NCI-H2196 treated with DMSO at 0.1 percent for 48 hours (cell line): ENCODE measurements at regions not wholly inside any gene's neighbourhood (a gene's known extent, or its start where the extent isn't known, plus 50 kb on each side); places are given as distances from the start of the nearest gene placed in this dataset.
"Not testable (repeated sequence)": the region's sequence is repeated elsewhere in the genome, so short reads cannot be mapped to it uniquely, and the experiment has no call there.

Experiments used
- DNase-seq: peaks from one replicate; lab custom pipeline; 2025; ENCODE audit not compliant: unreplicated experiment; lab: John Stamatoyannopoulos, UW

DNA sequence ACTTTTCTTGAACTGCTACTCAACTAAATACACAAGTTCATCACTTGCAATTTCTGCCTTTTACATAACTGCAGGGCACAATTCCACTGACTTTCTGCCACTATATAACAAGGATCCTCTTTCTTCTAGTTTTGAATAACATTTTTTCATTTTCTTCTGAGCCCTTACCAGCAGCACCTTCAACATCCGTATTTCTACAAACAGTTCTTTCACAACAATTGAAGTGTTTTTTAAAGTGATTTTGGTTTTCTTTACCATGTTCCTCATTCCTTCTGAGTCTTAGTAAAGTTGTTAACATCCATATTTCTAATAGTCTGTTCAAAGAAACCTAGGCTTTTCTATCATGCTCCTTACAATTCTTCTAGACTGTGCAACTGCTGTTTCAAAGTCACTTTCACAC is 127.2 kb upstream of the PITX1 start:
- no peak for DNase-seq

DNA sequence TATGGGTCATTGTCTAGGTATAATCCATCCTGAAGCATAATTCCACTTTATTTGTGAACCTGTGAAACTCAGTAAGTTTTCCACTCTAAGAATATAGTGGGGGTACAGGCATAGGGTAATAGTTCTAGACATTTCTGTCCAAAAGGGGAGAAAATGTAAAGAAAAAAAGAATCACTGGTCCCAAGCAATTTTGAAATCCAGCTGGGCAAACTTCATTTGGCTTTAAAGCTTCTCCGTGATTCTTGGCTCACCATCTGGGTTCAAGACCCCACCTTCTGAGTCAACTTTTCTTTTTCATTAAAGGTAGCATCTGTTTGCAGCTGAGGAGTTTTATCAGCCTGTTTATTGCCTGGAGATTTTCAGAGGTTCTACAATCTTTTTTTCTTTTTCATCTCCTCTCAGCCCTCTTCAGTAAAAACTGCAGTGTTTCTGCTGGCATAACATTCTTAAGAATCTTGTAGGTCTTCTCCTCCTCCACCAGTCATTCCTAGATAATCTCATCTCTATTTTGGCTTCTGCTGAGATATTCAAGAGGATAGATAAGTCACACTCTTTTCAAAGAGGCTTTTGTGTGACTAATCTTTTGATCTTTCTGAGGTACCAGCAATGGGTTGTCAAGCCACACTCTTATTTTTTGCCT is 126.1 kb upstream of the PITX1 start:
- DNase-seq: no peak

DNA sequence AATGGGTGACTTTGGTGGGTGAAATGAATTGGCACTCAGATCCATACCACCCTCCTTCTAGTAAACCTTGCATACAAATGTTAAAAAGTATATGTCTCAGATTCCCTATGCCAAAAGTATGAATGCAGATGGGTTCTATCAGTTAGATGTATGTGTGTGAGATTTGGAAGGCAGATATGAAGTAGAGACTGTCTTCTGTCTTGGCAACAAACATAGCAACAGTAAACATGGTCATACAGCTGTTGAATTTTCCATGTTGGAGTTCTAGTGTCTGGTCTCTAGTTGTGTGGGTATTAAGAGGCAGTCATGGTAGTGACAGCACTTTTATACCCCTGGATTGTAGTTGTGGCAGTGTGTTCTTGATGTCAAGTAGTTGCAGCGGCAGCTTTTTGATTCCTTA is 125.6 kb upstream of the PITX1 start:
- no peak for DNase-seq

DNA sequence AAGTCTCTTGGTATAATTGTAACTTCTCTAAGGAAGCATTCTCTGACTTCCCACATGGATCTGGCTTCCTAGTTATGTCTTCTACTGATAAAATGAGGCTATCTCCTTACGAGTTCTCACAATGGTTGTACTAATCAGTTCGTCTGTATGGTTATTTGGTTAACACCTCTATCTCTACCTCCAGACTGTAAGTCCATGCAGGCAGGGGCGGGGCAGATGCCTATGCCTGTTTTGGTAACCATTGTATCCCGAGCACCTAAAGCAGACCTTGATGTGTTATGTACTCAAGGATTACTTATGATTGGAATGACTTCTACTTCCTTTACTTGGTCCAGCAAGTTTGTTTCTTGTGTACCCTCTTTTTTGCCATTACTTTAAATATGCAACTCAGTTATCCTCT is 125.0 kb upstream of the PITX1 start:
- no peak for DNase-seq

DNA sequence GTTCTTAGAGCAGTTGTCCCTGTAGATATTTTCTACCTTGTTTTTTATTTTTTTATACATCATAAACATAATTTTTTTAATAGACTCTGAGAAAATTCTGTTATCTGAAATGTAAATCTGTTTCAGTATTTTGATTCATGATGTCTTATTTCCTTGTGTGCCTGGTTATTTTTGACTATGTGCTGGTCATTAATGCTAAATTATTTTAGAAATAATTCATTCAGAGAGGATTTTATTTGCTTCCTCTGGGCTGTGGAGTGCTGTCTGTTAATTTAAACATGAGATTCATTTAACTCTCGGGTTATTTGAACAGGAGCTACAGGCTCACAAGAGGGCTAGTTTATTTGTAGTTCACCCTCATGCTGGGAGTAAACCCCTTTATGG is 124.3 kb upstream of the PITX1 start:
- DNase-seq: no peak

DNA sequence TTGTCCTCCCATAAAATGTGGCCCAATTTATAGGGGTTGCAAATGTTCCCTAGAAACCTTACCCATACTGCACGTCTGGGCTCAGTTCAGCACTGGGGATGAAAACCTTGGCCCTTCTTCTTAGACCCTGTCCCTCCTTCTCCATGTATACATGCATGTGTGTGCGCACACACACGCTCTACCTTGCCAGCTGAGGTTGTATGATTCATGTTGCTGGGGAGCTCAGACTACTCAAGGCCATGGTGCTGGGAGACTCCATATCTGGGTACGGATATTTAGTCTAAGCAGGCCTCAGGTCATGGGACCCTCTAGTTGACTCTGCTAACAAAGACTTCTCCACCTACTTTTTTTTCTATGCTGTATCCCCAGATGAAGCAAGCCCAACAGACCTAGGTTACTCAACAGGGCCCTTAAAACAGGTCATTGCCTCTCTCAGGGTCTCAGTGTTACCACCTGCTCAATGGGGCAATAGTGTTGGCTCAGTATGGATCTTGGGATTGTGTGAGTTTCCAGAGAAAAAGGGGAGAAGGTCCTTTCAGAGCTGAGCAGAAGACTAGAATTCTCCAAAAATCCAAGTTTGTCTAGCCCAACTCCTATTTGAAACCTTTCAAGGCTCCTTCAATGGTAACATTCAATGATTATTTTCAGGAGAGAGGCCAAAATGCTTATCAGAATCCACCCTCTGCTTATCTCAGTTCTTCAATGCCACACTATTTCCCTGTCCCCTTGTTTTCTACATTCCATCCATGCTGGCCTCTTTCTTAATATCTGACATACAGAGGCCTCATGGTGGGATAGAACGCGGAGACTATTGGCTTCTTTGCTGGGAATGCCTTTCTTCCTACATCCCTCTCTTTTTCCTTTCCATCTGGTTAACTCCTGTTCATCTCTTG is 123.6 kb upstream of the PITX1 start:
- no peak for DNase-seq

DNA sequence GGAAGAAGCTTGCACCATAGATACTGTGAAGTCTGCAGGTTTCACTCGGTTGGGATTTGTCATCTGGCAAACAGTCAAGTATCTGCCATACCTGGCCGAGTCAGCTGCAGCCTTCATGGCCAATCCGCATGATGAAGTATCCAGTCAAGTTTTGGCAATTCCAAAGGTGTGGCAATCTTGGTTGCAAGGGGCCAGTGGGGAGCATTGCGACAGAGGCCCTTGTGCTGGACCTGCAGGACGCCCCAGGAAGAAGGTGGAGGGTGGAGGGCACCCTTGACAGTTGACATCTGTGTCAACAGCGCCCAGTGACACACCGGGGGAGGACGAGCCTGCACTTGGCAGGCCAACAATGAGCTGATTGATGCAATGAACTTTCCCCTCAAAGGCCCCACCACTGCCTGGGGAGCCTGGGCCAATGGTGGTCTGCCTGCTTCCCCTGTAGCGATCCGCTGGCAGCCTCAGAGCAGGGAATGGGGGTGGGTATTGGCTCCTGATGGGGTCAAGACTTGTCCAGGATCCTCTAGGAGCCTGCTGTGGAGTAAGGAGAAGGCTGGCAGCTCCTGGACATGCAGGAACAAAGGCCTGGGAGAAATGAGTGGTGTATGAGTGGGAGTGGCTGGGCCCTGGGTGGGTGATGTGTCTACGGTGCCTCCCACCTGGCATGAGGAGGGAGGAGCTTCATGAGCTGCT is 122.8 kb upstream of the PITX1 start:
- no peak for DNase-seq

DNA sequence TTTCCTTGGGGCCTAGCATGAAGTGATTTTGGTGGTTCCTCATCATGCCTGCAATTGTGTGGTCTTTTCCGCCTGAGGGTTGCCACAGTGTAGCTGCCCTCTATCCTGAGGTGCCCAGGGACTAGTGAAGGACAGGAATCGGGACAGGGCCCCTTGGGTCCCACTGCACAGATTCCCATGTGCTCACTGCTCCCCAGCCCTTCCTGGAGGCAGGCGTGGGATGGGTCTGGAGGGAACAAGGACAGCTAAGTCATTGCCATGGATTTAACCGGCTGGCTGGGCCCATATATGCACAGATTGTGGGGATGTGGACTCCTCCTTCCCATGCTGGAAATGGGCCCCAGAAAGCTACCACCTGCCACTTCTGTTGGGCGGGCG is 122.3 kb upstream of the PITX1 start:
- DNase-seq: no peak

DNA sequence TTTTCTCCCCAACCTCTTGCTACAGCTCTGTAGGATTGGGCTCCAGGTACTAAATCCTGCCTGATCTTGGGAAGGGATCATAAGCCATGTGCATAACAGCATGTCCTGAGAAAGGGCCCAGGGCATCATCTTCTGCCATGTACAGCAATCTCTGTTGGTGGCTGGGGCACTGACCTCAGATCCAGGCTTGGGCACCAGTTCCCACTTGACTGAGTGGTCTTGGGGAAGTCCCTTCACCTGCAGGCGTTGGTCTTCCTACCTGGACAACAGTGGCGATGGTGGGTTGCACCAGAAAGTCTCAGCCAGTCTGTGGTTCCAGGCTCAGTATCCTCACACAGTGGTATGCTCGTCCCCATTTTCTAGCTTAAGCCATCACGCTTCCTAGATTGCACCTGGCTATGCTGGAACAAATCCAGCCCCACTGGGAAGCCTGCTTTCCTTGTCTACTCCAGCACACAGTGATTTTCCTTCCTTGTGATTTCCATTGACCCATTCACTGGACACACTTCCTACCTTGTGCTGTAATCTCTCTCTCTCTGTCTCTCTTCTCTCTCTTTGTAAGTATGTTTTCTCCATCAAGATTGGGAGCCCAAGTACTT is 121.7 kb upstream of the PITX1 start:
- no peak for DNase-seq

DNA sequence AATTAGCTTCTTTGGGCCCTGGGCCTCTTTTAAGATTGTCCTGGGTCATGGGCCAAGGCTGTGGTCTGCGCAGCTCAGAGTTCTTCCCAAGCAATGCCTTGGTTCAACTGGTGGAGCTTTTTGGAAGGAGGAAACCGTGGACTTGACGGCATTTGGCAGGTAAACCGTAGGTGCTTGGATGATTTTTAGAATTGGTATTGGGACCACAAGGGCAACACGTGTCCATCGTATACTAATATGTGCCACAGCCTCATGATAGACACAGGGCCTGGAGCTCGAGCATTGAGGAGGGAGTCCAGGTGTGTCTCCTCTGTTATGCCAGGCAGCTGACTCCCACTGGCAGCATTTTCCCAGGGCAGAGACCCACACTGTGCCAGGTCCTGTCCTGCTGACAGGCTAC is 120.9 kb upstream of the PITX1 start:
- no peak for DNase-seq

DNA sequence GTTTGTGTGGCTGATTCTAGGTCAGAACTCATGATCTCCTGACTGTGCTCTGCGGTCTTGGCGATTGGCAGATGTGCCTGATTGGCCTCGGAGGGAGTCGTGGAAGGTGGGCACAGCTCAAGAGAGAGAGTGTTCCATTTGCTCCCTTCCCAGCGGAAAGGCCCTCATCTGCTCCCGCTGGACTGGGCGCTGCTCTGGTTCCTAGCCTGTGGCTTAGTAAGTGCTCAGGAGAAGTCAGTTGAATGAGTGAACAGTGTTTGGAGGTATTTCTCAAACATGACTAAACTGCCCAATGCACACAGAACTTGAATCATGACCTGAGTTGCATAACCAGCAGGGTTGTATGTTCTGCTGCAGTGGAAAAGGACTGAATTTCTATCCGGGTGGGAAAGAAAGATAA is 120.2 kb upstream of the PITX1 start:
- no peak for DNase-seq

DNA sequence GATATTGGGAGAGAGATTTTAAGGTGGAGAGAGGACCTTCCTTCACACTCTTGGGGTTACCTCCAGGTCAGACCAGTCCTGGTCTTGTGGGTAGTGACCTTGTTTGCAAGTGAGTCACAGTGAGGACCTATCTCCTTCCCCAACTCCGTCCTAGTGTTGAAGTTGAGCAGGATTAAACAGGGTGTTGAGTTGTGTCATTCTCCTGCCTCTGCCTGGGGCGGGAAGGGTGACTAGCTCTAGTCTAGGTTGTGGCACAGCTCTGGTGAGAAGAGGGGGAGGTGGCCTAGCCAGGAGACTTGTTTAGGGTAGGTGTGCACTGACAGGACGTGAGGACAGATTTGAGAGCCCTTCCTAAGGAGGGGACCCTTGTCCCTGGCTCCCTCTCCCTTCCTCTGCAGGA is 119.6 kb upstream of the PITX1 start:
- no peak for DNase-seq

DNA sequence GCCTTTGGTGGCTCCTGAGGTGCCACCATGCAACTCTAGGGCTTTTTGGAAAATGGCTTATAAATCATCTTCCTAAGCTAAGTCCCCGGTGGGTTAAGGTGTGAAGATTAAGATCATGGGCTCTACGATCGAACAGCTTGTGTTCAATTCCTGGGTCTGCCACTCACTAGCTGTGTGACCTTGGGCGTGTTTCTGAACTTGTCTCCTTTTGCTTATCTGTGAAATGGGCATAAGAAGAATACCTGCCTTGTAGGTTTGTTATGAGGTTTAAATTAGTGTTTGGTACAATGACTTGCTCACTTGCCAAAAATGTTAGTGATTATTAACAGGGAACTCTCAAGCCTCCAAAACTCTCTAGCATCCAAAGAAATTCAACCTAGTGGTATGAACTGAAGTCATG is 119.2 kb upstream of the PITX1 start:
- DNase-seq: no peak

DNA sequence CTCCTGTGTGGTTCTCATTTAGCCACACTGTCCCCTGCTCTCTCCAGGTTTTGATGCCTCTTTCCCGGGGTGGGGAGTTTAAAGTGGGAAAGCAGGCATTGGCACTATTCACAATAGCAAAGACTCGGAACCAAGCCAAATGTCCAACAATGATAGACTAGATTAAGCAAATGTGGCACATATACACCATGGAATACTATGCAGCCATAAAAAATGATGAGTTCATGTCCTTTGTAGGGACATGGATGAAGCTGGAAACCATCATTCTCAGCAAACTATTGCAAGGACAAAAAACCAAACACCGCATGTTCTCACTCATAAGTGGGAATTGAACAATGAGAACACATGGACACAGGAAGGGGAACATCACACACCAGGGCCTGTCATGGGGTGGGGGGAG is 117.6 kb upstream of the PITX1 start:
- not testable (repeated sequence) for DNase-seq

DNA sequence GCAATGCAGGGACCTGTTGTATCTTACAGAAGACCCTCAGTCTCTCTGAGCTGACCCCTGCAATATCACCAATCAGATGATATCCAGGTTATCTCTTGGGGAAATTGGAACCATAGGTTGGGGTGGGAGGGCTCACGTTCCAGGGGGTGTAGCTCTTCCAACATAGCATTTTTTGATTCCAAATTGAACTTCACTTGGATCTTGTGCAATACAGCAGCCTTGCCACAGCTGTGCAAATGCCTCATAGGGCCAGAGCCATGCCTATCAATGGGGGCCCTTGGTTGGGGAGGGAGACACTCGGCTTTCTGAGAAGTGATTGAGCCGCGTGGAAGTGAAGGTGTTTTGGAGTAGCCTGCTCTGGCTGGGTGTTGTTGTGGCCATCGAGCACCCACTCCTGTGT is 117.2 kb upstream of the PITX1 start:
- no peak for DNase-seq

DNA sequence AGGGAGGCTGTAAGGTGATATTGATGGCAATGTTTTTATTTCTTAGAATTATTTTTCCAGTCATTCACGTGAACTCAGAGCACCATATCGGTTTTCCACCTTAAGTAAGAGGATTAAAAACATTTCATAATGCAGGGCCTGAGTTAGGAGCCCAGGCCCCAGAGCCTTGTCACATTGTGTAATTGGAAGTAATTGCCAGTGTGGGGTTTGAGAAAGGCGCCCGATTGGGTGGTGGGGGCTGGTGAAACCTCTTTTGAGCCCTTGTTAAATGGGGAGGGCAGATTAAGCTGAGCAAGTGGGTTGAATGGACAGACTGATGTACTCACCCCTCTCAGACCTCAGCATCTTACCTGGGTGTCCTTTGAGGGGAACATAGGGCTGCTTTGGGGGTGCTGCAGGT is 116.7 kb upstream of the PITX1 start:
- DNase-seq: no peak

DNA sequence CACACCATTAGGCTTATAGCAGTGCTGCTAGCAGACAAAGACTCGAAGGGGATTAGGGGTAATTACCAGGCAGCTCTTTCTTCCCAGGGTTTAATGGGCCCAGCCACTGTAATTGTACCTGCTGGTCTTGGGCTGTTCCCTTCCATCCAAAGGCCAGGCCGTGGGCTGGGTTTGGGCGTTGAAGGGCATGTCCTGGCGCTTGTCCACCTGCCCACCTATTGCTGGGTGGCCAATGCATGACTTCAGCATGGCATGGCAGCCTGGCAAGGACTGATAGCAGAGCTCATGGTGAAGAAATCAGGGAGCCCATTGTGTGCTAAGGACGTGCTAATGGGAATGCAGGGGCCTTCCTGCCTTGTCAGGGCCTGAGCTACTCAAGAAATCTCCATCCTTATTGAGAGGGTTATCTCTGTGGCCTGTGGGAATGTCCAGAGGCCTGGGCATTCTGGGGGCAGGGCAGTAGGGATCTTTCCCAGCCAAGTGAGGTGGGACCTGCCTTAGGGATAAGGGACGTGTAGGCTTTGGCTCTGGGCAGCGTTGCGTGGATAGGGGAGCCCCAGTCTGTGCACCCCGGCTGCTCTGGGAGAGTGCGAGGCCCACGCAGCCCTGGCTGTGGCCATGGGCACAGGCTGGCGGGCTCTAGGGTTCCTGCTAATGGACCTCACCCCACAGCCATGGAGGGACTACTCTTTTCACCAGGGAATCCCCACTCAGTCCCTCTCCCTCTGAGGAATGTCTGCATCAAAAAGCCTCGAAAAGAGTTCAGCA is 116.1 kb upstream of the PITX1 start:
- DNase-seq: no peak

DNA sequence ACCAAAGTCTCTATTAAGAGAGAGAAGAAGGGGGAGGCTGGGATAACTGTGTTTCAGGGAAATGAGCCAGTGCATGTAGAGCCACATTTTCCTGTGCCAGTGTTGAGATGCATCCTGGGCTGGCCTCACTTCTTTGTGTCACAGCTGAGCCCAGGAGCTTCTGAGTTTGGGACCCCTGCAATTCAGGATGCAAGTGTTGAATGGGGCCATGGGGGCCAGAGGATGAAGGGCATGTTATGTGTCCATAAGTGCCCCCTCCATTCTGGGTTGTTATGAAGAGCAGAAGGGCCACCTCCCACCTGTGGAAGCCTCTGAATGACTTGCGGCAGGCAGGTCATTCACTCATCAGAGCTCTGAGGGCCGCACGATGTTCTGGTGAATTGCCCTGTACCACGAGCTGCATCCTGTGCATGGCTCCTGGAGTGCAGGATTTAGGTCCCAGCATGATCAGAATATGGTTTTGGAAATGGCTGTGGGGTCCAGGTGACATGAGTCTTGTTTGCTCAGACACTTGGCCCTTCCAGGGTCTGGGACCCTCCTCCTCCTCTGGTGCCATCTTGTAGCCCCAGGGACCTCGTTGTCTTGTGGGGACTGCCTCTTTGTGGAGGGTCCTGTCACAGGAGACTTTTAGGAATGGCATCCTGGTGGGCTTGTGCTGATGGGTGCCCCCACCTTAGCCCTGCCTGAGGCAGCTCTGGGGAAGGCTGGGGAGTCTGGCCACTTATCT is 115.4 kb upstream of the PITX1 start:
- DNase-seq: no peak

DNA sequence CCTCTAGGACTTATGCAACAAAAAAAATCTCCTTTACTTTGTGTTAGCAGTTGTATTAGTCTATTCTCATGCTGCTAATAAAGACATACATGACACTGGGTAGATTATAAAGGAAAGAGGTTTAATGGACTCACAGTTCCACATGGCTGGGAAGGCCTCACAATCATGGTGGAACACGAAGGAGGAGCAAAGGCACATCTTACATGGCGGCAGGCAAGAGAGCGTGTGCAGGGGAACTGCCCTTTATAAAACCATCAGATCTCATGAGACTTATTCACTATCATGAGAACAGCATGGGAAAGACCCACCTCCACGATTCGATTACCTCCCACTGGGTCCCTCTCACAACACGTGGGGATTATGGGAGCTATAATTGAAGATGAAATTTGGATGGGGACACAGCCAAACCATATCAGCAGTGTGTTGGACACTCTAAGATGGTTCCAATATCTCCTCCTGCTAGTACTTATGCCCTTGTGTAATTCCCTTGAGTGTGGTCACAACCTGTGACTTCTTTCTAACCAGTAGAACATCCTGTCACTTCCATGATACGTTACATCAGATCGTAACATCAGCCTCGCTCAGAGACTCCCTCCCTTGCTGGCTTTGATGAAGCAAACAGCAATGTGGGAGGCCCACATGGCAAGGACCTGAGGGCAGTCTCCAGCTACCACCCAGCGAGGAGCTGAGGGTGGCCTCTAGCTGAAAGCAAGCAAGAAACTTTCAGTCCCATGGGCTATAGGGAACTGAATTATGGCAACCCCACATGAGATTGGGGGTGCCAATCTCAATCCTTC is 113.5 kb upstream of the PITX1 start:
- DNase-seq: no peak

DNA sequence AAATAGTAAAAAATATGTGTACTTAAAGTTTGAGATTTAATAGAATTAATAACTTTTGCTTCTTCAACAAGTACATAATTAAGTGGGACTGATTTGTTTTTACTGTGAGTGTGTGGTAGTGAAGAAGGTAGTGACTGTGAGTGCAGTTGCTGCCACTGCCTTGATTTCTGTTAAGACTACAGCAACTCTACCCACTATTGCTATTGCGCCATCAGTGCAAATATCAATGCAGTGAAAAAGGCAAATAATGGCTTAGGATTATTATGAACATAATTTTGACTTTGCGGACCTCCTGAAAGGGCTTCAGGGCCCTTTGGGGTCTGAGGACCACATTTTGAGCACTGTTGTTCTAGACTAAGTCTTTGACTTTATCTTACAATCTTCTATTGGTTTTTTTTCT is 112.0 kb upstream of the PITX1 start:
- no peak for DNase-seq
